ENCODE measurements at regions not wholly inside any gene's neighbourhood (a gene's known extent, or its start where the extent isn't known, plus 50 kb on each side); places are given as distances from the start of the nearest gene placed in this dataset.

DNA sequence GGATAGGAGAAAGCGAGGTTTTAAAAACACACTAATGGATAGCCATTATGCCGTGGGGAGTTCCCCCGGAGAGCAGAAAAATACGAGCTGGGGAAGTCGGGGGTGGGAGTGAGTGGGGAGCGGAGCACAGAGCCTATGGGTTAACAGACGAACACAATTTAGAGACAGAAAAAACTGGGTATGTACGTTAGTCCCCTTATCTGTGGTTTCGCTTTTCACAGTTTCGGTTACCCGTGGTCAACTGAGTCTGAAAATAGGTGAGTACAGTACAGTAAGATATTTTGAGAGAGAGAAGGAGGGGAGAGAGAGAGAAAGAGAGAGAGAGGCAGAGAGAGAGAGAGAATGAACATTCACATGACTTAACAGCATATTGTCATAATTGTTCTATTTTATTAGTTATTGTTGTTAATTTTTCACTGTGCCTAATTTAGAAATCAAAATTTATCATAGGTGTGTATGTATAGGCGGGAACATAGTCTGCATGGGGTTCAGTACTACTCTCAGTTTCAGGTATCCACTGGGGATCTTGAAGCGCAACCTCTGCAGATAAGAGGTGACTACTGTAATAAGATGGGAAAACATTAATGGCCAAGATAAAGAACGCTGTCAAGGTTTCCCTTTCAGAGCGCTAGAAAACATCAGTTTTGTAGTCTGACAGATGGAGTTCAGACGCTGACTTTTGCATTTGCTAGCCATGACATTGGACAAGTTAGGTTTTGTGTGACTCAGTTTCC is 125.6 kb upstream of the LMO4 start:
- Histone ChIP-seq H3K4me3 (ENCODE audit: low read depth, low read length) (no peak overlapping the region), H3K36me3 (ENCODE audit: control insufficient read depth, insufficient read depth, low read length) (no peaks in the 10 kb centered on the region)

DNA sequence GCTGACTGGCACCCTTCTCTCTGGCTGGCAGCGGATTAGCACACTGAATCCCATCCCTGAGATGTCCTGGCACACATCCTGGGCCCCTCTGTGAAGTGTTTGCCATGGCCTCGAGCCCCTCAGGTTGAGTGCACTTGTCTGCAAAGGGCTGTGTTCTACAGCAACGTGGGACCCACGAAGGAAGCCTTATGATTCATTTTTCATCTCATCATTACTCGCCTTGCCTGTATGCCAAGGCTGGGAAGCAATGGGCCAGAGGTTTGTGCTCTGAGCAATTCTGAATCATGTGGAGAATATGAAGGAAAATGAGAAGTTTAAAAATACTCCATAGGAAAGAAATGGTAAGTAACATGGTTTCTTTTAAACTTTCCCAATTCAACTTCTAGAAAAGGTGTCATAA is 124.8 kb upstream of the LMO4 start:
- H3K79me2 ChIP-seq = no peaks in the 10 kb centered on the region
- H3K9me3 ChIP-seq (ENCODE audit: control insufficient read depth, low read length) = no peaks in the 10 kb centered on the region
- no peak overlapping the region for H2AFZ ChIP-seq
- no peaks in the 10 kb centered on the region for H3K4me1 ChIP-seq
- H3K27me3 ChIP-seq (ENCODE audit: control insufficient read depth, insufficient read depth, low read length) = no peaks in the 10 kb centered on the region
- no peaks in the 10 kb centered on the region for H3K36me3 ChIP-seq (ENCODE audit: control insufficient read depth, insufficient read depth, low read length)
- H3K9ac ChIP-seq = no peak overlapping the region
- TF ChIP-seq, protein P1, sequence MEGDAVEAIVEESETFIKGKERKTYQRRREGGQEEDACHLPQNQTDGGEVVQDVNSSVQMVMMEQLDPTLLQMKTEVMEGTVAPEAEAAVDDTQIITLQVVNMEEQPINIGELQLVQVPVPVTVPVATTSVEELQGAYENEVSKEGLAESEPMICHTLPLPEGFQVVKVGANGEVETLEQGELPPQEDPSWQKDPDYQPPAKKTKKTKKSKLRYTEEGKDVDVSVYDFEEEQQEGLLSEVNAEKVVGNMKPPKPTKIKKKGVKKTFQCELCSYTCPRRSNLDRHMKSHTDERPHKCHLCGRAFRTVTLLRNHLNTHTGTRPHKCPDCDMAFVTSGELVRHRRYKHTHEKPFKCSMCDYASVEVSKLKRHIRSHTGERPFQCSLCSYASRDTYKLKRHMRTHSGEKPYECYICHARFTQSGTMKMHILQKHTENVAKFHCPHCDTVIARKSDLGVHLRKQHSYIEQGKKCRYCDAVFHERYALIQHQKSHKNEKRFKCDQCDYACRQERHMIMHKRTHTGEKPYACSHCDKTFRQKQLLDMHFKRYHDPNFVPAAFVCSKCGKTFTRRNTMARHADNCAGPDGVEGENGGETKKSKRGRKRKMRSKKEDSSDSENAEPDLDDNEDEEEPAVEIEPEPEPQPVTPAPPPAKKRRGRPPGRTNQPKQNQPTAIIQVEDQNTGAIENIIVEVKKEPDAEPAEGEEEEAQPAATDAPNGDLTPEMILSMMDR (IDR thresholded peaks at IDR 0.05) = no peak
- no peak overlapping the region for H3K4me2 ChIP-seq (ENCODE audit: low read length)
- no peak overlapping the region for H3K27ac ChIP-seq
- no peak overlapping the region for H3K4me3 ChIP-seq (ENCODE audit: low read depth, low read length)

More for the DNA sequence above, 125.6 kb upstream of the LMO4 start:
- H3K9me3 ChIP-seq (ENCODE audit: control insufficient read depth, low read length) = no peaks in the 10 kb centered on the region
- no peaks in the 10 kb centered on the region for H3K4me1 ChIP-seq
- no peak overlapping the region for H3K4me2 ChIP-seq (ENCODE audit: low read length)
- H3K27me3 ChIP-seq (ENCODE audit: control insufficient read depth, insufficient read depth, low read length) = no peaks in the 10 kb centered on the region
- H3K9ac ChIP-seq = no peak overlapping the region
- TF ChIP-seq, protein P1 (IDR thresholded peaks at IDR 0.05) = no peak
- H3K79me2 ChIP-seq = no peaks in the 10 kb centered on the region
- H2AFZ ChIP-seq = no peak overlapping the region
- no peak overlapping the region for H3K27ac ChIP-seq

- TF ChIP-seq, protein P1 (IDR thresholded peaks at IDR 0.05) = no peak
- H3K4me2 ChIP-seq (ENCODE audit: low read length) = no peak overlapping the region
- no peak overlapping the region for H3K9ac ChIP-seq
- H3K27me3 ChIP-seq (ENCODE audit: control insufficient read depth, insufficient read depth, low read length) = no peaks in the 10 kb centered on the region
- H3K4me1 ChIP-seq = no peaks in the 10 kb centered on the region
- H3K79me2 ChIP-seq = no peaks in the 10 kb centered on the region
- H3K36me3 ChIP-seq (ENCODE audit: control insufficient read depth, insufficient read depth, low read length) = no peaks in the 10 kb centered on the region
- H3K9me3 ChIP-seq (ENCODE audit: control insufficient read depth, low read length) = no peaks in the 10 kb centered on the region
- no peak overlapping the region for H2AFZ ChIP-seq
- H3K4me3 ChIP-seq (ENCODE audit: low read depth, low read length) = no peak overlapping the region
- no peak overlapping the region for H3K27ac ChIP-seq
Observed at GRCh38 chr1:87204441-87204840, 124.2 kb upstream of the LMO4 start.

- no peaks in the 10 kb centered on the region for H3K36me3 ChIP-seq (ENCODE audit: control insufficient read depth, insufficient read depth, low read length)
Observed at GRCh38 chr1:87204921-87205320, 123.8 kb upstream of the LMO4 start.

More at GRCh38 chr1:87204921-87205320, 123.8 kb upstream of the LMO4 start:
- Histone ChIP-seq H3K9ac (no peak overlapping the region), H3K4me3 (ENCODE audit: low read depth, low read length) (no peak overlapping the region), H3K4me1 (no peaks in the 10 kb centered on the region), H3K27ac (no peak overlapping the region), H2AFZ (no peak overlapping the region), H3K9me3 (ENCODE audit: control insufficient read depth, low read length) (no peaks in the 10 kb centered on the region), H3K79me2 (no peaks in the 10 kb centered on the region), H3K27me3 (ENCODE audit: control insufficient read depth, insufficient read depth, low read length) (no peaks in the 10 kb centered on the region), H3K4me2 (ENCODE audit: low read length) (no peak overlapping the region)
- TF ChIP-seq, protein P1 (IDR thresholded peaks at IDR 0.05) = no peak

Measured in parathyroid adenoma (tissue), 2 donors.